ENCODE measurements at regions not wholly inside any gene's neighbourhood (a gene's known extent, or its start where the extent isn't known, plus 50 kb on each side); places are given as distances from the start of the nearest gene placed in this dataset.
A peak's percentile ranks its signal among the peaks of the same experiment; 100 is the strongest.
"Not testable (repeated sequence)": the region's sequence is repeated elsewhere in the genome, so short reads cannot be mapped to it uniquely, and the experiment has no call there.

DNA sequence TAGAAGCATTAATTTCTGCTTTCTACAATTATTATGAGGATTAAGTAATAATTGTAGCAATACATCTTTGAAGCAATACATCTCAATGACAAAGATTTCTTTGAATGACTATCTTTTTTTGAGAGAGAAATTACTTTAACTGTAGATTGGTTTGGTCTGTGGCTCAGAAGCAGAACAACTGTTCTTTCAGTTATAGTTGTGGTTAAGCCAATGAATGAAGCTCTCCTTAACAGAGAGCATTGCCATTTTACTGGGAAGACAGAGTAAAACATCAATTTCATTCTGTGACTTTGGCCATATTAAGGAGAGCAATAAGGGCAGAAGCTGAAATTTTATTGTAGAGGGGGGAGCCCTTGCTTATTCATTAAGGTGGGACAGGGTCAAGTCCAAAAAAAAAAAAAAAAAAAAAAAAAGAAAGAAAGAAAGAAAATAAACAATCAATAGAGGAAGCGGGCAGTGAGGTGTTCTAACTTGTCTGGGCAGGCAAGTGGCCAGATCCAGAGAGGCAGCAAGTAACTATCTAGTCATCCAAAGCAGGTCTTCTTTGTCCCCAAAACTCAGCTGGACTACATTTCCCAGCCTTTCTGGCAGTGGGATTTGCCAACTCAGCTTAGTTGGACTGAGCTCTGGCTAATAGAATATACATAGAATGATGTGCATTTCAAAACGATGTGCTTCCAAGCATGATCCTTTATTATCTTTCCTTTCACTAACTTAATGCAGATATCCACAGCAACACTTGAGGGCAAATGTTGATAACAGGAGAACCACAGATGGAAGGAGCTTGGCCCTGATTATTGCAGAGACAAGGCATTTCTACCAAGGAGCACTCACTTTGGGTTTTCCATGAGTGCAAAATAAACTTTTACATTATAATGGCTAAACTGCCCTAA, 462.7 kb upstream of the CDH20 start:
- intact Hi-C loops (cut with DNase I), result no loop called here
- DNase-seq, result no peak
- no peak for ATAC-seq

DNA sequence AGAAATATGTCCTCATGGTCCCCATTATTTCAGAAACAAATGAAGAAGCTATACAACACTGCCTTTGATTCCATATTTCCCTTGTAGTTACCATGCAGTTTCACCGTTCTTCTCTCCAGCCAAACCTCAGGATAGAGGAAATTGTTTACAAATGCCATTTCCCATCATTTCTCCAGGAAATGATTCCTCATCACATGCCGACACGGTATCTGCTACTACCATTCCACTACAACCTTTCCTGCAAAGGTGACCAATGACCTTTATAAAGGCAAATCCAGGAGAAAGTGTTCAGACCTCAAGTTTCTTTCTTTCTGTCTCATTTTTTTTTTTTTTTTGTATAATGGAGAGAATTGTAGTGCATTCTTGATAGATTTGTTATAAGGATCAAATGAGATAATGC, 460.8 kb upstream of the CDH20 start:
- DNase-seq, result no peak
- intact Hi-C loops (cut with DNase I), result no loop called here
- ATAC-seq, result no peak

DNA sequence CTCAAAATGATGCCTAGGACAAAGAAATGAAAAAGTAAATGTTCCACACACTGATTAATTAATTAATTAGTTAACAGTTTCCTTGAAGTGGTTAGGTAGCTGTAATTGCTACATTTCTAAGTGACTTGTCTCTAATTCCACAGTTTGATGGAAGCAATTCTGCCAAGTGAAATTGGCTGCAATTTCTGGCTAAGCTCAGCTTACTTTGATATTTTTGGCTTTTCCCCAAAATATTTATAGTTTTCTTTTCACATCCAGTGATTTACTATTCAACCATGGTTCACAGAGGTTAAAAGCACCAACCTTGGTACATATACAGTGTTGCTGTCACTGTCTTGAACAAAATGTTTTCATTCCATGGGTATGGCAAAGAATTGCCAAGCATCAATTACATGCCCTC, 459.5 kb upstream of the CDH20 start:
- no peak for ATAC-seq
- DNase-seq, result no peak
- intact Hi-C loops (cut with DNase I), result no loop called here

DNA sequence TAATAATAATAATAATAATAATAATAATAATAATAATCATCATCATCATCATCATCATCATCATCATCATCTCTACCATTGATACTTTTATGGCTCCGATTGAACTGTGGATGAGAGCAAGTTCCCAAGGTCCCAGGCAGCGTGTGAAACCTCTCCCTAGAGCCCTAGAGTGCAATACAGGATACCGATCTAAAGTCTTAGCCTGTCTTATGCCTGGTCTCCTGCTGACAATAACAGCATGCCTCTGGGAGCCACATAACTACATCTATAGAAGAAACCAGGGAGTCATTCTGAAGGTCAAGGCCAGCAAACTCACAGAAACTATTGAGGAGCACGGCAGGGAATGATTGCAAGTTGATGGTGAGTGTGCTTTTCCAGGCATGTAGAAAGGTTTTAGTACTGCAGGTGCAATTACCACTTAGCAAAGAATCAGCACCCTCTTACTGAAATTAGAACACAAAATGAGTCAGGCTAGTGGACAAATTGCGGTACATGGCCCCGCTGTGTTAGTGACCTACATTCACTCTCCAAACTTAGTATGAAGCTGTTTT, 457.2 kb upstream of the CDH20 start:
- ATAC-seq, result no peak
- intact Hi-C loops (cut with DNase I), result no loop called here
- DNase-seq, result no peak

DNA sequence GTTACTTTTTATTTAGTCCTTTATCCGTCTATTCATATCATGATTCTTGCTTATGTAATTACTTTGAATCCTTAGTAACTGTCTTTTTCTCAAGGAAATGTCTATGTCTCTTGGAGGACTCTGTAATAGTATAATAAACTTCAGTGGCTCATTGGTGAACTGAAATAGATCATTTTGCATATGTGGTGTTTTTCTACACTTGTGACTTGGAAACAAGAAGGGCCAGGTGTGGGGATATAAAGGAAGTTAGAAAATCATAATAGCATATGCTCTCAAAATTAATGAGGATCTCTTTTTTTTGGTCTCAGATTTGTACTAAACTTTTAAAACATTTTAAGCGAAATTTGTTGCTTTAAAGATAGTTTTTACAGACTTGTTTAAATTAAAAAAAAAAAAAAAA, 453.0 kb upstream of the CDH20 start:
- DNase-seq (no peak), ATAC-seq (no peak)
- intact Hi-C loops (cut with DNase I), result no loop called here

DNA sequence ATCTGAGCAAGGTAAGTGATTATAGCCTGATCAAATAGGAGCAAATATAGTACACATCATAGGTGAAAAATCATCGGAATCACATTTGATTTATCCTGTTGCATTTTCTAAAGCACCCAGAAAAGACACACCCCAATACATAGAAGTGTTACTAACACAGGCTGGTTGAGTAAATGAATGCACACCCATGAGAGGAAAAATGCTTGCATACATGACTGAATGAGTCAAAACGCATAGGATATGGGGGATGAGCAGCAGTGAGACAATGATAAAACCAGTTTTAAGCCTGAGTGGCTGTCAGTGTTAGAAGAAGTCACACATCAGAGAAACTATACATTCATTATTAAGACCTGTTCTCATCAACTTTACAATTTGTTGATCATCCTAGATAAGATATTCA, 449.6 kb upstream of the CDH20 start:
- DNase-seq (no peak), ATAC-seq (no peak)
- intact Hi-C loops (cut with DNase I), result no loop called here

DNA sequence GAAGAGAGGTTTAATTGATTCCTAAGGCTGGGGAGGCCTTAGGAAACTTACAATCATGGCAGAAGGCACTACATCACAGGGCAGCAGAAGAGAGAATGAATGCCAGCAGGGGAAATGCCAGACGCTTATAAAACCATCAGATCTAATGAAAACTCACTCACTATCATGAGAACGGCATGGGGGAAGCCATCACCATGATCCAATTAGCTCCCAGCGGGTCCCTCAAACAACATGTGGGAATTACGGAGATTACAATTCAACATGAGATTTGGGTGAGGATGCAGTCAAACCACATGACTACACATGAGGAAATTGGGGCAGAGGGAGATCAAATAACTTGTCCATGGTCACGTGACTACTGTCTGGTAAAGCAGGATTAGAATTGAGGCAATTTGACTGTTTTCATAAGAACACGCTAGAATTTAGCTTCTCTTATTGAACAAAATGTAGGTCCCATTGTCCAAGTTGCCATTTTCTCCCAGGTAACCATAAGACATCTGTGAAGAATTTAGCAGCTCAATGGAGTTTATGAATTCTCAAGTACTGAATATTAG, 445.1 kb upstream of the CDH20 start:
- no peak for DNase-seq
- ATAC-seq, result no peak

DNA sequence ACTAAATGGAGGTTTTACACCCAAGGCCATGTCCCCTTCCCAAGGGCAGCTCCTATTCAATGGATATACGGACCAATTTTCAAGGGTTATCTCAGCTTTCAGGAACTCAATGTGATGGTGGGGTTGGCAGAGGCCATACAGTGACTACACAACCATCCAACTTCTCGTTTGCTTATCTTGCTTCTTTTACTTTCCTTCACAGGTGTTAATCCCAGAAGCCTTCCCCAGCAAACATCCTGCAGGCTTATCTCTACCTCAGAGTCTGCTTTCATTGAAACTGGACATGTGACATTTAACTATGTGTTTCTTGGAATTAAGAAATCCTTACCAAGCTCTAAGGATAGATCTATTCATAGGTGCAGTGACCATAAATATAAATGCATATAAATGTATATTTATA, 443.8 kb upstream of the CDH20 start:
- DNase-seq (no peak), ATAC-seq (no peak)
- intact Hi-C loops (cut with DNase I), result no loop called here

More for the DNA sequence above, 445.1 kb upstream of the CDH20 start:
- intact Hi-C loops (cut with DNase I), result no loop called here

DNA sequence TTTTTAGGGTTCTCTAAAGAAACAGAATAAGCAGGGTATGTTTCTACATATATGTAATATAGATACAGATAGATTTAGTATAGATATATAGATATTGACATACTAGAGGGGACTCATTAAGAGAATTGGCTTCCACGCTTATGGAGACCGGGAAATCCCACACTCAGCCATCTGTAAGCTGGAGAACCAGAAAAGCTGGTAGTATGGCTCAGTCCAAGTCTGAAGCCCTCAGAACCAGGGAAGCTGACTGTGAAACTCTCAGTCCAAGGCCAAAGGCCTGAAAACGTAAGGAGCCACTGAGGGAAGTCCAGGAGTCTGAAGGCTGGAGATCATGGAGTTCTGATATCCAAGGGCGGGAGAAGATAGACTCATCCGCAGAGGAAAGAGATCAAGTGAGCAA, 441.3 kb upstream of the CDH20 start:
- no peak for ATAC-seq
- no peak for DNase-seq
- intact Hi-C loops (cut with DNase I), result no loop called here

DNA sequence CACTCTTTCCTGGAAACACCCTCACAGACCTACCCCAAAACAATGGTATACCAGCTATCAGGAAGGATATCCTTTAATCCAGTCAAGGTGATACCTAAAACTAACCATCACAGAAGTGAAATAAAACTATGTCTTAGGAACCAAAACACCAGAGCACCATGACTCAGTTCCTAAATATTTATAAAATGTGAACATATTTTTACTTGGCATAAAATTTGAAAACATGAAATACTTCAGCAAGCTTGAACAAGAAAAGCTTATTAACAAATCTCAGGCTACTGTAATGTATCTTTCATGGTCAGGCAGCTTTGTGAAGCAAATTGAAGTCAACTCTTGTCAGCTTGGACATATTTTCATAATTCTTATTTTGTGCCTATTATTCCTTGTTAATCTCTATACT, 440.8 kb upstream of the CDH20 start:
- no peak for DNase-seq
- no peak for ATAC-seq
- intact Hi-C loops (cut with DNase I), result no loop called here

DNA sequence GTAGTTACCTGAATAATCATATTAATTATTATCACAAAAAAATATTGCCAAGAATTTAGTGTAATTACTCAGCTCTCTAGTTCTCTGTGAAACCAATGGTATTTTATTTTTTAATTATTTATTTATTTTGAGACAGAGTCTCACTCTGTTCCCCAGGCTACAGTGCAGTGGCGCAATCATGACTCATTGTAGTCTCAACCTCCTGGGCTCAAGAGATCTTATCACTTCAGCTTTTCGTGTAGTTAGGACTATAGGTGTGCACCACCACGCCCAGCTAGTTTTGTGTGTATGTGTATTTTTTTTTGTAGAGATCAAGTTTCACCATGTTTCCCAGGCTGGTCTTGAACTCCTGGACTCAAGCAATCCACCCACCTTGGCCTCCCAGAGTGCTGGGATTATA, 440.4 kb upstream of the CDH20 start:
- DNase-seq, result no peak
- peak in 1 of 2 donors; percentile 34 for ATAC-seq
- intact Hi-C loops (cut with DNase I), result no loop called here

DNA sequence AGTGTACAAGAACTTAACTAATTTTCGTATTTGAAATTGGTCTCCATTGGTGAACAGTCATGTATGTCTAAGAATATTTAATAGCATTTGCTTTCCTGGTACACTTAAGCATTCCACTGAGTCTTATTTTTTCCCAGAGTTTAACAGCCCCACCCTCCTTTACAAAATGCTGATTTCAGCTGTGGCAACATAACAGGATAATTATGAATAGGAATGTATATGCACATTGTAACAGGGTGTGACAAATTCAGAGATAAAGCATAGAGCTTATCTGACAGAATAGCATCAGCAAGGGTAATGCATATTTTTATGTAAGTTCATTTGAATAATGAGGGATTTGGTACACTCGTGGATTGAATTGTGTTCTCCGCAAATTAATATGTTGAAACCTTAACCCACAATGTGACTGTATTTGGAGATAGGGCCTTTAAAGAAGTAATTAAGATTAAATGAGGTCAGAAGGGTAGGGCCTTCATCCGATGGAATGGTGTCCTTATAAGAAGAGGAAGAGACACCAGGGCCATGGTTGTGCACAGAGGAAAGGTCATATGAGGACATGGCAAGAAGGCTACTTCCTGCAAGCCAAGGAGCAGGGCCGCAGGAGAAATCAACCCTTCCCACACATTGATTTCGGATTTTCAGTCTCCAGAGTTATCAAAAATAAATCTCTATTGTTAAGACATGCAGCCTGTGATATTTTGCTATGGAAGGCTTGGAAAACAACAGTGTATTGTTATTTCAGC, 439.7 kb upstream of the CDH20 start:
- no peak for DNase-seq
- intact Hi-C loops (cut with DNase I), result no loop called here
- no peak for ATAC-seq

DNA sequence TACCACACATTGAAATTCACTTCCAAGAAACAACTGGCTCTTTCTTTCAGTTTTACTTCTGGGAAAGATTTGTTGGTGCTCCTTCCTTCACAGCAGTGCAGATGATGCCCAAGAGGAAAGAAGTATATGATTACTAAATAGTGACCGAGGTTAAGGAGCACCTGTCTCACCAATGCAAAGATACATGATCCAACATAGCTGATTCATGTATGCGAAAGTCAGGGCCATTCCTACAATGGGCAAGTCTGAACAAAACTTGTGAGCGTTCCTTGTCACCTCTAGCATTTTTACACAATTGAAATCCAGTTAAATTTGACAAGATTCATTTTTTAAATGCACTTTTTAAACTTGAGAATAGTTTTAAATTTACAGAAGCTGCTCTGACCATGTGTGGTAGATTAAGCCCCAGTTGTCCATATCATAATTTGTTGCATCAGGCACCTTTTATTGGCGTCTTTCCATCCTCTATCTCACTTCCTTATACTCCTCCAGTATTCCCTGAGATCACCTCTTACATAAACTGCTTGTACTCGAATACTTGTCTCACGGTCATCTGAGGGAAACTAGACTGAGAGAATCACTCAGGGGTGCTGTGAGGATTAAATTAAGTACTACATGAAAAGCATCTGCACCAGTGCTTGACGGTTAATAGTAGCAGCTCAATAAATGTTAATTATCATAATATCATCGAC, 438.8 kb upstream of the CDH20 start:
- peak in 1 of 2 donors; percentile 49 for ATAC-seq
- no peak for DNase-seq
- intact Hi-C loops (cut with DNase I), result no loop called here

DNA sequence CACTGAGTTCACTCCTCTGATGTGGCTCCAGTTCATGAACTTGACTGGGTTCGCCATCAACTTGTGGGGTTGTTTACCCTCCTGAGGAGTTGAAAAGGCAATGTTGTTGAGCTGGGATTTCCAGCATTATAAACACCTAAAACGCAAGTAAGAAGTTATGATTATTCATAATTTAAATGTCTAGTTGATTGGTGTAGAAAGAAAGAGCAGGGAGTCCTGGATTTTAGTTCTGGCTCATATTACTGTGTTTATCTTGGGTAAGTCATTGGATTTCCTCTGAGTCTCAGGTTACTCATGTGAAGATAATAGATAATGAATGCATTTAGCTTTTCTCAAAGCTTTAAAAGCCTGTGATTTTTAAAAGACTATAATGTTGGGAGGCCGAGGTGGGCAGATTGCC, 438.0 kb upstream of the CDH20 start:
- no peak for ATAC-seq
- intact Hi-C loops (cut with DNase I), result no loop called here
- no peak for DNase-seq

DNA sequence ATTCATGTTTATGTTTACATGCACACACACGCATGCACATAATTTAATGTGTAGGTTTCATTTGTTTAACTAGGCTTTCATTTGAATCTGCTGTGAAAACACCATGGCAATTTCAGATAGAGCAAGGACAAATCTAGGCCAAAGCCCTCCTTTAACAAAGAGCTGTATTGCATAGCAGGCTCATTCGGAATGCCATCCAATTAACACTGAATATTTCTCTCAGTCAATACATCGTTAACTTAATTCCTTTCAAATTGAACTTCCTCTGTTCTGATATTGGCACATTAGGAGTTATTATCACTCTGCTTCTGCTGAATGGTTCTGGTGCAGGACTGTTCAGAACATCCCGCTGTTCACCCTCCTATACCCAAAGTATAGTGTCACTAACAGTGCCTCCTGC, 435.1 kb upstream of the CDH20 start:
- DNase-seq (no peak), ATAC-seq (no peak)
- intact Hi-C loops (cut with DNase I), result no loop called here

DNA sequence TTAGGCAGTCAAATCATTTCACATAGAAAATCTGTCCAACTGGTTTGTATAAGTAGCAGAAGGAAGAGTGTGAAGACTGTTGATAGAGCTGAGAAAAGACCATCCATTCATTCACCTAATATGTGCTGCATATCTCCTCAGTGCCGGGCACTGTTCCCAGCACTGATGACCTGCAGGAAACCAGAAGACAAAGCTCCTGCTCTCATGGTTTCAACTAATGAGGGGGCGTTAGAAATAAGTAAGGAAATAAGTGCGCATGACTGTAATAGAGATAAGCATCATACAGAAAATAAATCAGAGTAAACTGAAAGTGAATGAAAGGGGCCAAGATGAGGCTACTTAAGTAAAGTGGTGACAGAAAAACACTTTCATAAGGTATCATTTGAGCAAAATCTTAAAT, 427.5 kb upstream of the CDH20 start:
- ATAC-seq (peak in 1 of 2 donors; percentile 44), DNase-seq (no peak)
- intact Hi-C loops (cut with DNase I), result no loop called here

DNA sequence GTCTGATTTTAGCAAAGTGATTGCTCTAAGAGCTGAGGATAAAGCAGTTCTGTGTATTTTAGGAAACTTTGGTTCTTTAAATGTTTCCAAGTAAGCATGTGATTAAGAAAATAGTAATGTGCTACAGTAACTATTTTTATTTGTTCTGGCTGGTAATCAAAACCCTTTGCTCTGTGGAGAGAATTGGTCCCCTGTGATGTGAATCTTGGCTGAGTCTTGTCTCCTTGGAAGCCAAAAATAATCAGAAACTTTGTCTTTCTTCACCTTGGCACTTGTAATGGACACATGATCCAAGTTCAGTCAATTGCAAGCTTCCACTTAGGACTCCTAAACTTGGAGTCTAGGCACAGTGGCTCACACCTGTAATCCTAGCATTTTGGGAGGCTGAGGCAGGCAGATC, 422.7 kb upstream of the CDH20 start:
- intact Hi-C loops (cut with DNase I), result no loop called here
- DNase-seq (no peak), ATAC-seq (peak; percentile 47 to 57)

DNA sequence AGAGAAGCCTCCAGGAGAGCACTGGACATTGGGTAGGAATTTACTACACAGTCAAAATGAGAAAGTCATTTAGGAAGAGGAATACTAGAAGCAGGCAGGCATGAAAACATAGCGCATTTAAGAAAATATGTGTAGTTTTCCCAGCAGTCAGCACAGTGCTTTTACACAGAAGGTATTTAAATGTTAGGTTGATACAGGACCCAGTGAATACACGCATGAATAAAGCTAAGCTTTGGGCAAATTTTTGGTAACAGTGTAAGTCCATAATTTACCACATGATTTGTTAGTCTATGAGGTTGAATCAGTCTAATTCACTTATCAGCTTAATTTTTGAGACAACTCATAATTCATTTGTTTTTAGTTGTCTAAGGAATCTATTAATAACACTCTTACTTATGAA, 421.7 kb upstream of the CDH20 start:
- ATAC-seq (no peak), DNase-seq (no peak)
- intact Hi-C loops (cut with DNase I), result no loop called here

DNA sequence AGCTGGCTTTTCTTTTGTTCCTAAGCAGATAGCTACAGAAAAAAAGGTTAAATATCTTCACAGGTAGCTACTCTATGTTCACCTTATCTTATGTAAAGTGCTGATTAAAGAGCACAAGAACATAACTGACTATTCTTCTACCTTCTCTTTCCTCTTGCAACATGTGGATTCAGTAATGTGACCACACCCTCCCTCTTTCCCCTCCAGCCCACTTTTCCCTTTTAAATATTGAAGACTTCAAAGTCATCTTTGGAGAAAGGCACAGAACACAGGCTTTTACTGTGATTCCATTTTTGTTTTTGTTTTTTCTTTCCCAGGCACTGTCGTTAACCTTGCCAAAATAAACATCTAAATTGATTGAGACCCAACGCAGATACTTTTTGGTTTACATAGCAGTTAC, 418.1 kb upstream of the CDH20 start:
- no peak for ATAC-seq
- intact Hi-C loops (cut with DNase I), result no loop called here
- DNase-seq, result no peak

DNA sequence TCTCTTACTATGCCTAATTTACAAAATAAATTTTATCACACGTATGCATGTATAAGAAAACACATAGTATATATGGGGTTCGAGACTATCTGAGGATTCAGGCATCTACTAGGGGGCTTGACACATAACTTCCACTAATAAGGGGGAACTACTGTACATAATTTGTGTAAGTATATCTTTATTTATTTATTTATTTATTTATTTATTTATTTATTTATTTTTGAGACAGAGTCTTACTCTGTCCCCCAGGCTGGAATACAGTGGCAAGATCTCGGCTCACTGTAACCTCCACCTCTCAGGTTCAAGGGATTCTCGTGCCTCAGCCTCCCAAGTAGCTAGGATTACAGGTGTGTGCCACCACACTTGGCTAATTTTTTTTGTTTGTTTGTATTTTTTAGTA, 414.4 kb upstream of the CDH20 start:
- intact Hi-C loops (cut with DNase I); DNase-seq; ATAC-seq: not testable (repeated sequence)
